HG02588 (cell line): ENCODE measurements at regions not wholly inside any gene's neighbourhood (a gene's known extent, or its start where the extent isn't known, plus 50 kb on each side); places are given as distances from the start of the nearest gene placed in this dataset.

Source experiments
- ATAC-seq: cut with Tn5 transposase; IDR thresholded peaks from one replicate; pipeline ENCODE4 v1.9.1; 2021; ENCODE audit warnings: mild to moderate bottlenecking, moderate library complexity; ENCODE audit not compliant: unreplicated experiment

GRCh38 chr16:85353839-85354685, 241.8 kb upstream of the CIBAR2 start:
- ATAC-seq = no peak

- no peak for ATAC-seq
Observed at GRCh38 chr16:85354686-85355514, 242.6 kb upstream of the CIBAR2 start.

- ATAC-seq = no peak
Observed at GRCh38 chr16:85355515-85355837, 243.2 kb upstream of the CIBAR2 start.

- ATAC-seq = no peak
Observed at GRCh38 chr16:85356157-85356556, 243.9 kb upstream of the CIBAR2 start.

GRCh38 chr16:85357323-85357722, 245.1 kb upstream of the CIBAR2 start:
- no peak for ATAC-seq

GRCh38 chr16:85357924-85358505, 245.7 kb upstream of the CIBAR2 start:
- ATAC-seq = no peak

GRCh38 chr16:85358704-85359146, 246.5 kb upstream of the CIBAR2 start:
- no peak for ATAC-seq

GRCh38 chr16:85359147-85359822, 247.0 kb upstream of the CIBAR2 start:
- ATAC-seq = no peak

GRCh38 chr16:85360323-85361277, 248.3 kb upstream of the CIBAR2 start:
- ATAC-seq = no peak

- no peak for ATAC-seq
Observed at GRCh38 chr16:85361441-85362118, 249.3 kb upstream of the CIBAR2 start.

- no peak for ATAC-seq
Observed at GRCh38 chr16:85362443-85362842, 250.2 kb upstream of the CIBAR2 start.

- no peak for ATAC-seq
Observed at GRCh38 chr16:85363427-85363826, 249.7 kb upstream of the GSE1 start.

- no peak for ATAC-seq
Observed at GRCh38 chr16:85363881-85364280, 249.2 kb upstream of the GSE1 start.

- no peak for ATAC-seq
Observed at GRCh38 chr16:85364323-85365040, 248.6 kb upstream of the GSE1 start.

- ATAC-seq = no peak
Observed at GRCh38 chr16:85365120-85365519, 248.0 kb upstream of the GSE1 start.

- no peak for ATAC-seq
Observed at GRCh38 chr16:85366031-85366763, 246.9 kb upstream of the GSE1 start.

GRCh38 chr16:85367485-85367884, 245.6 kb upstream of the GSE1 start:
- no peak for ATAC-seq

GRCh38 chr16:85369060-85369459, 244.1 kb upstream of the GSE1 start:
- no peak for ATAC-seq
